ENCODE measurements at regions not wholly inside any gene's neighbourhood (a gene's known extent, or its start where the extent isn't known, plus 50 kb on each side); places are given as distances from the start of the nearest gene placed in this dataset.

DNA sequence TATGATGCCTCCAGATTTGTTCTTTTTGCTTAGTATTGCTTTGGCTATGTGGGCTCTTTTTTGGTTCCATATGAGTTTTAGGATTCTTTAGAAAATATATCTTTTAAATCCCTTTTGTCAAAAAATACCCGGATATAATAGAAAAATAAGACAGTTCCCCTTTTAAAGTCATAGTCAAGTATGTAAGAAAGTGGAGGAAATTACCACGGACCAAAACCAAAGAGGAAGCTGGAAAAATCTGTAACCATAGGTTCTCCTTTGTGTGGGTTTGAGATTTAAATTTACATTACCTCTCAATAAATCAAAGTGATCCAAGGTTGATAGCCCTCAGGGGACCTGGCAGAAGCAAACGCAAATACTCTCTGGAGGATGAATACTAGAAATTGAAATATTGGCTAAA, 58.3 kb upstream of the PACRGL start:
- H3K4me1 ChIP-seq (ENCODE audit: low read depth, poor library complexity, severe bottlenecking): no peaks in the 10 kb centered on the region
- H3K36me3 ChIP-seq (ENCODE audit: insufficient read depth): no peaks in the 10 kb centered on the region
- no peak overlapping the region for H3K9ac ChIP-seq
- H3K27ac ChIP-seq: no peak overlapping the region
- H4K20me1 ChIP-seq (ENCODE audit: insufficient read depth): no peaks in the 10 kb centered on the region
- no peak overlapping the region for H3K4me2 ChIP-seq
- TF ChIP-seq, protein P1, sequence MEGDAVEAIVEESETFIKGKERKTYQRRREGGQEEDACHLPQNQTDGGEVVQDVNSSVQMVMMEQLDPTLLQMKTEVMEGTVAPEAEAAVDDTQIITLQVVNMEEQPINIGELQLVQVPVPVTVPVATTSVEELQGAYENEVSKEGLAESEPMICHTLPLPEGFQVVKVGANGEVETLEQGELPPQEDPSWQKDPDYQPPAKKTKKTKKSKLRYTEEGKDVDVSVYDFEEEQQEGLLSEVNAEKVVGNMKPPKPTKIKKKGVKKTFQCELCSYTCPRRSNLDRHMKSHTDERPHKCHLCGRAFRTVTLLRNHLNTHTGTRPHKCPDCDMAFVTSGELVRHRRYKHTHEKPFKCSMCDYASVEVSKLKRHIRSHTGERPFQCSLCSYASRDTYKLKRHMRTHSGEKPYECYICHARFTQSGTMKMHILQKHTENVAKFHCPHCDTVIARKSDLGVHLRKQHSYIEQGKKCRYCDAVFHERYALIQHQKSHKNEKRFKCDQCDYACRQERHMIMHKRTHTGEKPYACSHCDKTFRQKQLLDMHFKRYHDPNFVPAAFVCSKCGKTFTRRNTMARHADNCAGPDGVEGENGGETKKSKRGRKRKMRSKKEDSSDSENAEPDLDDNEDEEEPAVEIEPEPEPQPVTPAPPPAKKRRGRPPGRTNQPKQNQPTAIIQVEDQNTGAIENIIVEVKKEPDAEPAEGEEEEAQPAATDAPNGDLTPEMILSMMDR (conservative IDR thresholded peaks at IDR 0.05; ENCODE audit: low read depth, low read length): no peak
- H3K79me2 ChIP-seq (ENCODE audit: insufficient read depth, low read depth): no peaks in the 10 kb centered on the region
- no peak overlapping the region for H3K4me3 ChIP-seq (IDR thresholded peaks at IDR 0.05; ENCODE audit: insufficient read depth, low read depth, low read length)
- H2AFZ ChIP-seq (ENCODE audit: low read depth): no peak overlapping the region
- no peaks in the 10 kb centered on the region for H3K27me3 ChIP-seq (ENCODE audit: insufficient read depth, low read depth)

DNA sequence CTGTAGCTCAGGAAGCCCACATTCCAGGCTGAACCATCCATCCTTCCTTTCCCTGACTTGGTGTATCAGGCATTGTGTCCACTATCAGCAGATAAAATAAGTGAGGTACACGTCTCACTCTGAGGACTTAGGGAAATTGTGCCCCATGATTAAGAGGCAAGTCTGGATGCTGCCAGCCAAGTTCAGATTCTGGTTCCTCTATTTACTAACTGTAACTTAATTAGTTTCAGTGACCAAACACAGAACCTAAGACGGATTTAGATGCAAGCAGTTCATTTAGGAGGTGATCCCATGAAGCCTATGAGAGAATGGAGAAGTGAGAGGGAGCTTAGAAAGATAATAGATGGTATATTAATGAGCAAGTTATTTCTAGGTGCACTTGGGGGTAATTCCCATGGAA, 56.6 kb upstream of the PACRGL start:
- Histone ChIP-seq H3K4me3 (IDR thresholded peaks at IDR 0.05; ENCODE audit: insufficient read depth, low read depth, low read length) (no peak overlapping the region), H3K4me2 (no peak overlapping the region), H2AFZ (ENCODE audit: low read depth) (no peak overlapping the region), H3K9ac (no peak overlapping the region), H3K27me3 (ENCODE audit: insufficient read depth, low read depth) (no peaks in the 10 kb centered on the region), H3K79me2 (ENCODE audit: insufficient read depth, low read depth) (no peaks in the 10 kb centered on the region), H3K4me1 (ENCODE audit: low read depth, poor library complexity, severe bottlenecking) (no peaks in the 10 kb centered on the region), H3K36me3 (ENCODE audit: insufficient read depth) (no peaks in the 10 kb centered on the region), H4K20me1 (ENCODE audit: insufficient read depth) (no peaks in the 10 kb centered on the region), H3K27ac (no peak overlapping the region)
- TF ChIP-seq, protein P1 (conservative IDR thresholded peaks at IDR 0.05; ENCODE audit: low read depth, low read length): no peak

DNA sequence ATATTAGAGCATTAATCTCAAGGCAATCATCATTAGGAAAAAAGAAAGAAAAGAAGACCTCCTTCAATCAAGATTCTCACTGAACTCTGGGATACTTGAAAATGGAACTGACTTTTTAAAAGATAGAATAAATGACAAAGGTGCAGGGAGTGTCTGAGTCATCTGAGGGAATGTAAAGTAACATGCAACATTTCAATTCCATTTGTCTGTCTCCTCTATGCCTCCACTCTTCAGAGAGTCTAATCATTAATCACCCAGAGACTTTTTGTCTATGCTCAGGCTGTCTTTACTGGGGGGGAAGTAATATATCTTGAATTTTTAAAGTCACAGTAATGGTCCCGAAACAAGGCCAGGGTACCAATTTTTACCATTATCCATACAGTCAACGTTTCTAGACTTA, 55.0 kb upstream of the PACRGL start:
- Histone ChIP-seq H3K27me3 (ENCODE audit: insufficient read depth, low read depth) (no peaks in the 10 kb centered on the region), H3K36me3 (ENCODE audit: insufficient read depth) (no peaks in the 10 kb centered on the region), H3K27ac (no peak overlapping the region), H3K79me2 (ENCODE audit: insufficient read depth, low read depth) (no peaks in the 10 kb centered on the region), H3K4me3 (IDR thresholded peaks at IDR 0.05; ENCODE audit: insufficient read depth, low read depth, low read length) (no peak overlapping the region), H3K4me2 (no peak overlapping the region), H2AFZ (ENCODE audit: low read depth) (no peak overlapping the region), H3K4me1 (ENCODE audit: low read depth, poor library complexity, severe bottlenecking) (no peaks in the 10 kb centered on the region), H4K20me1 (ENCODE audit: insufficient read depth) (no peaks in the 10 kb centered on the region), H3K9ac (no peak overlapping the region)
- TF ChIP-seq, protein P1 (conservative IDR thresholded peaks at IDR 0.05; ENCODE audit: low read depth, low read length): no peak

DNA sequence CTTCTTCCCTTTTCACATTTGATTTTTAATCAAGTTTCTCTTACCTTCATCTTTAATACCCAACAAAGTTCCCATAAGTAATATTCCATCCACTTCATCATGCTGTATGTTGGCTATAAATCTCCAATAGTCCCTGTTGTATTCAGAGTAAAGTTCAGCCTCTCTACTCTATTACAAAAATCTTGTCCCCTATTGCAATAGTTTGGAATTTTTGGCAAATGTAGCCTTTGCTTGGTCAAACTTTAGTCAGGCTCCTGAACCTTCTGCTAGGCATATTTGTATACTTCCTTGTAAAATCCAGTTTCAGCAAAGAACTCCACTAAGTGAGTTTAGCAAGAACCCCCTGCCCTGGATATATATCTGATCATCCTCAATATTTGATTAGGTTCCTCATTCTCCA, 54.0 kb upstream of the PACRGL start:
- Histone ChIP-seq H3K4me2 (no peak overlapping the region), H3K36me3 (ENCODE audit: insufficient read depth) (no peaks in the 10 kb centered on the region), H3K27ac (no peak overlapping the region), H3K4me1 (ENCODE audit: low read depth, poor library complexity, severe bottlenecking) (no peaks in the 10 kb centered on the region), H4K20me1 (ENCODE audit: insufficient read depth) (no peaks in the 10 kb centered on the region), H2AFZ (ENCODE audit: low read depth) (no peak overlapping the region), H3K27me3 (ENCODE audit: insufficient read depth, low read depth) (no peaks in the 10 kb centered on the region), H3K4me3 (IDR thresholded peaks at IDR 0.05; ENCODE audit: insufficient read depth, low read depth, low read length) (no peak overlapping the region), H3K79me2 (ENCODE audit: insufficient read depth, low read depth) (no peaks in the 10 kb centered on the region), H3K9ac (no peak overlapping the region)
- TF ChIP-seq, protein P1 (conservative IDR thresholded peaks at IDR 0.05; ENCODE audit: low read depth, low read length): no peak
